Tibial nerve (tissue), 4 donors: ENCODE measurements at regions not wholly inside any gene's neighbourhood (a gene's known extent, or its start where the extent isn't known, plus 50 kb on each side); places are given as distances from the start of the nearest gene placed in this dataset.

Experiments used
- DNase-seq, 2 donors: peaks; one replicate each; pipeline ENCODE4 v3.0.0-alpha.2; 2019; ENCODE audit warnings: low spot score in 2 of 2
- H3K27ac ChIP-seq, 4 donors: fragments of 200-600 bp; sonication (generic) in 3 of 4; one replicate each; pipeline ENCODE4 v1.5.1; 2017 to 2019; ENCODE audit warnings: mild to moderate bottlenecking in 1 of 4
- H3K27me3 ChIP-seq, 2 donors: fragments of 200-600 bp; sonication (generic) in 1 of 2; one replicate each; pipeline versions ENCODE4 v1.5.1 to v1.6.0; 2017 to 2019
- H3K36me3 ChIP-seq, 3 donors: fragments of 200-600 bp; sonication (generic); one replicate each; pipeline ENCODE4 v1.5.1; 2018 to 2019
- H3K4me1 ChIP-seq, 4 donors: fragments of 200-600 bp; sonication (generic) in 3 of 4; one replicate each; pipeline ENCODE4 v1.5.1; 2017 to 2019
- H3K4me3 ChIP-seq, 4 donors: fragments of 200-600 bp; sonication (generic) in 3 of 4; one replicate each; pipeline ENCODE4 v1.5.1; 2017 to 2019; ENCODE audit warnings: mild to moderate bottlenecking in 1 of 4, moderate library complexity in 1 of 4
- H3K9me3 ChIP-seq, 4 donors: fragments of 200-600 bp; sonication (generic) in 3 of 4; one replicate each; pipeline ENCODE4 v1.5.1; 2017 to 2019
- CTCF ChIP-seq, 5 experiments: fragments of 200-600 bp in 3 of 5; fragments of 450-650 bp in 2 of 5; sonication (generic) in 3 of 5; IDR thresholded peaks; one replicate each; pipeline ENCODE4 v1.5.1; 2016 to 2019; ENCODE audit warnings: antibody characterized with exemption in 5 of 5, mild to moderate bottlenecking in 3 of 5, moderate library complexity in 2 of 5
- EP300 ChIP-seq, 2 donors: sonication (generic); formaldehyde crosslinking; IDR thresholded peaks; one replicate each; pipeline ENCODE4 v1.6.1; 2017; ENCODE audit warnings: antibody characterized with exemption in 2 of 2, mild to moderate bottlenecking in 1 of 2
- POLR2A ChIP-seq, 2 donors: fragments of 450-650 bp; IDR thresholded peaks; one replicate each; pipeline ENCODE4 v1.6.1; 2017; ENCODE audit warnings: antibody characterized with exemption in 2 of 2, mild to moderate bottlenecking in 2 of 2, moderate library complexity in 2 of 2
- whole genome bisulfite sequencing, 2 donors: methylation state at CpG; one replicate each; pipeline ENCODE4 v1.1.5; 2018; 5-methylcytosine and 5-hydroxymethylcytosine counted together

DNA sequence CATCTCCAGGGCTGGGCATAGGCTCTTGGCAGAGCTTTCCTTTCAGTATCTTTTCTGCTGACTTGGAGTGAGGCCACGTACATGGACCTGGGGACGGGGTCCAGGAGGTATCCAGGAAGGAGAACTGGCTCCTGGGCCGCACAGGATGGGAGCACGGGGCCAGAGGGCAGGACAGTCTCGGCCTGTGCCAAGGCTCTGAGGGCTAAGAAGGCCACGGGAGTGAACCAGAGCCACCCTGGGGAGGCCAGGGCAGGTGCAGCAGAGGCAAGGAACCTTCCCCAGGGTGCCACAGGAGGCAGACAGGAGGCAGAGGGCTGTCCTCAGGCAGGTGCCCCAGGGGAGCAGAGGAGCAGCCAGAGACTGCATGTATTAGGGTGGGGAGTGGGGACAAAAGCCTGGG, 50.3 kb downstream of the PLXNA1 start:
- Histone ChIP-seq H3K4me1 (peaks cover 0 to 20% (median 3%) of the 10 kb centered on the region in 4 donors), H3K36me3 (peaks cover 0 to 66% (median 8%) of the 10 kb centered on the region in 3 donors), H3K27me3 (no peaks in the 10 kb centered on the region), H3K27ac (no peak overlapping the region), H3K4me3 (no peak overlapping the region), H3K9me3 (no peaks in the 10 kb centered on the region)
- WGBS, 2 donors = 87 to 88% methylated on average over 6 of the region's 6 CpGs
- no peak for TF ChIP-seq CTCF (IDR thresholded peaks at IDR 0.05)
- no peak for TF ChIP-seq EP300 (IDR thresholded peaks at IDR 0.05)
- no peak for TF ChIP-seq POLR2A (IDR thresholded peaks at IDR 0.05)
- DNase-seq = no peak

GRCh38 chr3:127033786-127034185, 50.9 kb downstream of the PLXNA1 start:
- Histone ChIP-seq H3K27me3 (no peaks in the 10 kb centered on the region), H3K36me3 (peaks cover 0 to 60% (median 8%) of the 10 kb centered on the region in 3 donors), H3K27ac (no peak overlapping the region), H3K4me1 (peaks cover 0 to 20% (median 3%) of the 10 kb centered on the region in 4 donors), H3K4me3 (no peak overlapping the region), H3K9me3 (no peaks in the 10 kb centered on the region)
- TF ChIP-seq CTCF (IDR thresholded peaks at IDR 0.05) = no peak
- no peak for TF ChIP-seq EP300 (IDR thresholded peaks at IDR 0.05)
- TF ChIP-seq POLR2A (IDR thresholded peaks at IDR 0.05) = no peak
- WGBS, 2 donors = 90 to 95% methylated on average over 19 to 20 of the region's 20 CpGs
- no peak for DNase-seq

GRCh38 chr3:127034195-127034989, 51.5 kb downstream of the PLXNA1 start:
- Histone ChIP-seq H3K4me1 (peaks cover 0 to 20% (median 3%) of the 10 kb centered on the region in 4 donors), H3K4me3 (no peak overlapping the region), H3K27me3 (no peaks in the 10 kb centered on the region), H3K36me3 (peaks cover 0 to 54% (median 2%) of the 10 kb centered on the region in 3 donors), H3K27ac (peak overlapping the region in 2 of 4 donors; percentile 25 to 50), H3K9me3 (no peaks in the 10 kb centered on the region)
- DNase-seq = no peak
- TF ChIP-seq EP300 (IDR thresholded peaks at IDR 0.05) (no peak), CTCF (IDR thresholded peaks at IDR 0.05) (no peak), POLR2A (IDR thresholded peaks at IDR 0.05) (no peak)
- 89 to 94% methylated on average over 26 to 27 of the region's 30 CpGs for WGBS, 2 donors

DNA sequence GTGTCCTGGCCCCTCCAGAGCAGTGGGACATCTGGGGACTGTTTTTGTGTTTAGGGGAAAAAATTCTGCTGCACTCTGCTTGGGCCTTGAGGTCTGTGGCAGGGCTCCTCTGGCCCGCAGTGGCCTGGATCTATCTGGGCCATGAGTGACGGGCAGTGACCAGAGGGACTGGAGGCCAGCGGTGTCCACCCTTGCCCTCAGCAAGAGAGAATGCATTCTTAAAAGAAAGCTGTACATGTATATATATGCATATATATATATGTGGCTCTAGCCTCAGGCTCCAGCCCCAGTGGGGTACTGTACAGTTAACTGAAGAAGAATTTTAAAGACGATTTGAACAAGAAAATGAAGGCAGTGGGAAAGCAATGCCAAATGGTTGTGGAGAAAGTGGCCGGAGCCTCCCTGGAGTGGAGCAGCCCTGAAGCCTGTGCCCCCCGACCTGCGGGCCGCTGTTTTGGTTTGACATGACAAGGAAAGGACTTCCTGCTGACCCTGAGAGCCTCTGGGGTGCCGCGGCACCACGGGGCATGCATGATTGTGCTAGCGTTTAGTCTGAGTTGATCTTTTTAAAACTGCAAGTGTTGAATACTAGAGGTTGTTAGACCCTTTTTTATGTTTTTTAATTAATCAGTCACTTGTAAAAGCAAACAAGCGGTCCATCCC, 52.2 kb downstream of the PLXNA1 start:
- Histone ChIP-seq H3K27ac (peak overlapping the region in 3 of 4 donors; percentile 25 to 76 (median 50)), H3K4me3 (no peak overlapping the region), H3K9me3 (no peaks in the 10 kb centered on the region), H3K36me3 (peaks cover 0 to 47% (median 0%) of the 10 kb centered on the region in 3 donors), H3K4me1 (peaks cover 0 to 20% (median 3%) of the 10 kb centered on the region in 4 donors), H3K27me3 (no peaks in the 10 kb centered on the region)
- no peak for DNase-seq
- WGBS, 2 donors = 68 to 73% methylated on average over 13 of the region's 13 CpGs
- TF ChIP-seq POLR2A (IDR thresholded peaks at IDR 0.05) = no peak
- TF ChIP-seq CTCF (IDR thresholded peaks at IDR 0.05) = no peak
- no peak for TF ChIP-seq EP300 (IDR thresholded peaks at IDR 0.05)

DNA sequence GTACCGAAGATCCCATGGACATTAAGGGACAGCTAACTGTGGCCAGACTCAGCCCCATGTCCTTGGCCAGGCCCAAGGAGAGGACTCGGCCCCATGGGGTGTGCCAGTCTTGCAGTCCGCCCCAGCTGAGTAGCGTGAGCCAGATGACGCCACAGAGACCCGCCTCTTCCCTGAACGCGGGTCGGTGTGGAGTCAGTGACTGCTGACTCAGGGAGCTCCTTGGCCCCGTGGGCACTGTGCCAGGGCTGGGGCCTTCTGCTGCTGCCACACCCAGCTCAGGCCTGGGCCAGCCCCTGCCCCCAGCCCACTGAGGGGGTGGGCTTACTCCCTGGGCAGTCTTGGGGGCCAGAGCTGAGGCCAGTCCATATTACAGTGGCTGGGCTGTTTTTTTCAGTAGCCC, 52.8 kb downstream of the PLXNA1 start:
- WGBS, 2 donors = 24 to 45% methylated on average over 10 of the region's 10 CpGs
- Histone ChIP-seq H3K4me3 (no peak overlapping the region), H3K9me3 (no peaks in the 10 kb centered on the region), H3K27ac (peak overlapping the region in 3 of 4 donors; percentile 48 to 84 (median 76)), H3K36me3 (peaks cover 0 to 41% (median 0%) of the 10 kb centered on the region in 3 donors), H3K27me3 (no peaks in the 10 kb centered on the region), H3K4me1 (peaks cover 0 to 20% (median 3%) of the 10 kb centered on the region in 4 donors)
- TF ChIP-seq EP300 (IDR thresholded peaks at IDR 0.05) (peak in 1 of 2 donors; percentile 31), CTCF (IDR thresholded peaks at IDR 0.05) (no peak), POLR2A (IDR thresholded peaks at IDR 0.05) (no peak)
- peak; percentile 12 to 50 for DNase-seq
